IPS-18a (cell line): ENCODE measurements at regions not wholly inside any gene's neighbourhood (a gene's known extent, or its start where the extent isn't known, plus 50 kb on each side); places are given as distances from the start of the nearest gene placed in this dataset.
"Not testable (repeated sequence)": the region's sequence is repeated elsewhere in the genome, so short reads cannot be mapped to it uniquely, and the experiment has no call there.

Experiments
- H3K27ac ChIP-seq: one replicate; pipeline ENCODE4 v1.5.1; 2013; ENCODE audit warnings: low read length
- H3K27me3 ChIP-seq: one replicate; pipeline ENCODE4 v1.6.1; 2013; ENCODE audit warnings: mild to moderate bottlenecking, low read length; ENCODE audit not compliant: control insufficient read depth, insufficient read depth
- H3K36me3 ChIP-seq: one replicate; pipeline ENCODE4 v1.6.1; 2013; ENCODE audit warnings: low read depth, low read length; ENCODE audit not compliant: control insufficient read depth
- H3K4me1 ChIP-seq: one replicate; pipeline ENCODE4 v1.6.1; 2013; ENCODE audit warnings: low read depth, low read length; ENCODE audit not compliant: control insufficient read depth
- H3K4me3 ChIP-seq: one replicate; pipeline ENCODE4 v1.5.1; 2013; ENCODE audit warnings: low read length
- H3K9ac ChIP-seq: one replicate; pipeline ENCODE4 v1.6.1; 2013; ENCODE audit warnings: mild to moderate bottlenecking, low read length, moderate library complexity
- H3K9me3 ChIP-seq: one replicate; pipeline ENCODE4 v1.6.1; 2013; ENCODE audit warnings: low read depth, low read length; ENCODE audit not compliant: control insufficient read depth

DNA sequence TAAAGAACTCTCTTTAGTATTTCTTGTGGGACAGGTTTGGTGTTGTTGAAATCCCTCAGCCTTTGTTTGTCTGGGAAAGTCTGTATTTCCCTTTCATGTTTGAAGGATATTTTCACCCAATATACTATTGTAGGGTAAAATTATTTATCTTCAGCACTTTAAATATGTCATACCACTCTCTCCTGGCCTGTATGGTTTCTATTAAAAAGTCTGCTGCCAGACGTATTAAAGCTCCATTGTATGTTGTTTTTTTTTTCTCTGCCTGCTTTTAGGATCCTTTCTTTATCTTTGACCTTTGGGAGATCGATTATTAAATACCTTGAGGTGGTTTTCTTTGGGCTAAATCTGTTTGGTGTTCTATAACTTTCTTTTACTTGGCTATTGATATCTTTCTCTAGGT is 119.0 kb upstream of the TBC1D5 start:
- H3K9ac ChIP-seq = peak overlapping the region; percentile 56
- no peaks in the 10 kb centered on the region for H3K4me1 ChIP-seq
- no peaks in the 10 kb centered on the region for H3K27me3 ChIP-seq
- no peaks in the 10 kb centered on the region for H3K36me3 ChIP-seq
- peak overlapping the region; percentile 66 for H3K4me3 ChIP-seq
- peaks cover 4% of the 10 kb centered on the region for H3K9me3 ChIP-seq
- H3K27ac ChIP-seq = no peak overlapping the region

- peak overlapping the region; percentile 39 for H3K4me3 ChIP-seq
- H3K9me3 ChIP-seq, H3K27ac ChIP-seq, H3K4me1 ChIP-seq, H3K27me3 ChIP-seq, H3K36me3 ChIP-seq: not testable (repeated sequence)
- H3K9ac ChIP-seq = peak overlapping the region; percentile 56
Measured at GRCh38 chr3:17860840-17861471, 118.5 kb upstream of the TBC1D5 start.

- no peaks in the 10 kb centered on the region for H3K36me3 ChIP-seq
- no peak overlapping the region for H3K27ac ChIP-seq
- H3K9ac ChIP-seq = no peak overlapping the region
- H3K9me3 ChIP-seq = peaks cover 9% of the 10 kb centered on the region
- no peaks in the 10 kb centered on the region for H3K27me3 ChIP-seq
- no peaks in the 10 kb centered on the region for H3K4me1 ChIP-seq
- H3K4me3 ChIP-seq = no peak overlapping the region
Measured at GRCh38 chr3:17852217-17852616, 109.8 kb upstream of the TBC1D5 start.

GRCh38 chr3:17850448-17850847 is 108.0 kb upstream of the TBC1D5 start:
- no peak overlapping the region for H3K27ac ChIP-seq
- H3K36me3 ChIP-seq = no peaks in the 10 kb centered on the region
- no peaks in the 10 kb centered on the region for H3K27me3 ChIP-seq

DNA sequence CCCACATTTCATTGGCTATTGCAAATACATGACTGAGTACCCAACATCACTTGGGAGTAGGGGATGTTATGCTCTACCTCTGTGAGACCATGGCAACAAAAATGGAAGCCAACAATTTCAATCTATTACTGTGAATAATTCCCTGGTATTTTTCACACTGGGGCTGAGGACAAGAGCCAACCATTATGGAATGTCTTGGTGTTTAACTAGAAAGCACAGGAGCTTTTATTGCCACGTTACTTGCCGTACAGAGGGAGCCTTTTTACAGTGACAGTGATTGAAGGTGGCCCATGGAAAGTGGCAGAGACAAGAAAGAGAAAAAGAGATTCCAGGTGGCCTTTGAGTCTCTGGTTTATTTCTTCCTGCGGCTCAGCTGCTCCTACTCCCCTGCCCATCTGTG is 105.7 kb upstream of the TBC1D5 start:
- Histone ChIP-seq H3K27me3 (no peaks in the 10 kb centered on the region), H3K9ac (no peak overlapping the region)

More at GRCh38 chr3:17850448-17850847, 108.0 kb upstream of the TBC1D5 start:
- no peaks in the 10 kb centered on the region for H3K4me1 ChIP-seq
- H3K9me3 ChIP-seq = peaks cover 2% of the 10 kb centered on the region
- H3K4me3 ChIP-seq = no peak overlapping the region
- no peak overlapping the region for H3K9ac ChIP-seq

GRCh38 chr3:17847156-17847555 is 104.7 kb upstream of the TBC1D5 start:
- Histone ChIP-seq H3K4me3 (no peak overlapping the region), H3K4me1 (no peaks in the 10 kb centered on the region), H3K9me3 (no peaks in the 10 kb centered on the region), H3K36me3 (no peaks in the 10 kb centered on the region), H3K9ac (no peak overlapping the region), H3K27ac (no peak overlapping the region), H3K27me3 (no peaks in the 10 kb centered on the region)

More for the DNA sequence above, 105.7 kb upstream of the TBC1D5 start:
- no peak overlapping the region for H3K4me3 ChIP-seq
- no peaks in the 10 kb centered on the region for H3K4me1 ChIP-seq
- H3K36me3 ChIP-seq = no peaks in the 10 kb centered on the region
- no peak overlapping the region for H3K27ac ChIP-seq
- no peaks in the 10 kb centered on the region for H3K9me3 ChIP-seq

DNA sequence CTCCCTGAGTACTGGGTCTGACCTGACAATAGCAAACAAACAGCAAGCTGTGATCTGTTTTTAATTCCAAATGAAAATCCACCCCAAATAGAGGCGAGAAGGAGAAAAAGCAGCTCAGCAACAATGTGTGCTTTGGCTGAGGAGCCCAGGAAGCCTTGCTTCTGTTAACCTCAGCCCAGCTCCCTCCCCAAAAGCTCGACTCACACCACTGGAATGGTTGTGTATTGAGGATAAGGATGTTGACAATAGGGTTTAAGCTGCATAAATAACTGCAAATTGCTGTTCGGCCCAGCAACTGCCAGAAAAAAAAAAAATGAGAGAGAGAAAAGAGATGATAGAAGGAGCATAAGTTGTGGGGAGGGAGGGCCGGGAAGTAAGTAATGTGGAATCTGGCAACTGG is 104.0 kb upstream of the TBC1D5 start:
- no peaks in the 10 kb centered on the region for H3K4me1 ChIP-seq
- H3K4me3 ChIP-seq = no peak overlapping the region
- no peaks in the 10 kb centered on the region for H3K9me3 ChIP-seq

DNA sequence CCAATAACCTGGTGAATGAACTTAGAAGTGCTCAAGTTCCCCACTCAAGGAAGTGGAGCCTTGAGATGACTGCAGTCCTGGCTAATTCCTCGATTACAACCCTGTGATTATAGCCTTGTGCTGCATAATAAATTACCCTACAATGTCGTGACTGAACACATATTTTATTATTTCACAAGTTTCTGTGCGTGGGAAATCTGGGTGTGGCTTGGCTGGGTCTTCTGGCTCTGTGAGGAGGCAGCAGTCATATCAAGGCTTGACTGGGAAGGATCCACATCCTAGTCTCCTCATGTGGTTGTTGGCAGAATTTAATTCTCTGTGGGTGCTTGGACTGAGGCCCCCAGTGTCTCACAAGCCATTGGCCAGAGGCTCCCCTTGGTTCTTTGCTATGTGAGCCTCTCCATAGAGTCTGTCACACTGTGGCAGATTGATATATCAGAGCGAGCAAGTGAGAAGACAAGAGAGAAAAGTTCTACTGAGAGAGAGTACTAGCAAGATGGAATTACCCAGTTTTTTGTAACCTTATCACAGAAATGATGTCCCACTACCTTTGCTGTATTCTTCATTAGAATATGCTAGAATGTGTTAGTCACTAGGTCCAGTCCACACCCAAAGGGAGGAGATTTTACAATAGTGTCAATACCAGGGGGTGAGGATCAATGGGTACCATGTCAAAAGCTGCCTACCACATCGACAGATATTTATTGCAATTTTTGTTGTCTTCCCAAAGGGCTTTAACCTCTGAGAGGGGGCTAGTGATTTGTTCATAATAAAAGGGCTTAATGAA is 102.8 kb upstream of the TBC1D5 start:
- H3K27ac ChIP-seq = no peak overlapping the region
- H3K4me1 ChIP-seq = no peaks in the 10 kb centered on the region
- H3K9me3 ChIP-seq = no peaks in the 10 kb centered on the region
- H3K4me3 ChIP-seq = no peak overlapping the region
- no peak overlapping the region for H3K9ac ChIP-seq
- H3K36me3 ChIP-seq = no peaks in the 10 kb centered on the region
- no peaks in the 10 kb centered on the region for H3K27me3 ChIP-seq

More for the DNA sequence above, 104.0 kb upstream of the TBC1D5 start:
- H3K36me3 ChIP-seq = no peaks in the 10 kb centered on the region
- H3K27me3 ChIP-seq = no peaks in the 10 kb centered on the region
- no peak overlapping the region for H3K27ac ChIP-seq
- no peak overlapping the region for H3K9ac ChIP-seq

GRCh38 chr3:17844236-17844635 is 101.8 kb upstream of the TBC1D5 start:
- H3K36me3 ChIP-seq = no peaks in the 10 kb centered on the region
- no peaks in the 10 kb centered on the region for H3K9me3 ChIP-seq
- no peak overlapping the region for H3K27ac ChIP-seq
- H3K4me1 ChIP-seq = no peaks in the 10 kb centered on the region
- no peak overlapping the region for H3K9ac ChIP-seq
- no peaks in the 10 kb centered on the region for H3K27me3 ChIP-seq
- no peak overlapping the region for H3K4me3 ChIP-seq

DNA sequence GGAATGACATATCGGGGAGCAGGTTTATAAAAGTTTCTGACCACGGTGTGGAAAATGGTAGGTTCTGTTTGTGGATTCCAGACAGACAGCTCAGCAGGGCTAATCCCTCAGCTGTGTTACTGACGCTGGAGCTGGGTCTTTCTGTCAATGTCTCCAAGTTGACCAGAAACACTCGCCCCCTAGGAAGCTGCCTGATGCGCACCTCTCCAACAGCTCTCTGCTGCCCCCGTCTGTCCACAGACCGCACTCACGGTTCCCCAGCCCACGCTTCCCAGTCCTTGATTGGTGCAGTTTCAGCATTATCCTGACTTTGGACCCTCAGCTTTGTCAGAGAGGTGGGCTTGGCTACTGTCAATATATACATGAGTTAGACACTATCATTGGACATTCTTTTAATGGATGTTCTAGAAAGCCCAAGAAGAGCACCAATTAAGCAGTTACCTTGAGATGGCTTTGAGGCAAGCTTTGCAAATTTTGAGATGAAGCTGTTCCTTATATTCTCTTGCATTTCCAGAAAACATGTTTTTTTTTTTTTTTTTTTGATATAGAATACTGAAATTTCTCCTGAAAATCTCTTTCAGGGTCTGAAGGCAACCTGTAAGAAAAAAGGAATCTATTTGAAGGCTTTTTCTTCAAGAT is 98.9 kb upstream of the TBC1D5 start:
- no peaks in the 10 kb centered on the region for H3K9me3 ChIP-seq
- H3K27me3 ChIP-seq = no peaks in the 10 kb centered on the region
- no peak overlapping the region for H3K9ac ChIP-seq
- H3K36me3 ChIP-seq = no peaks in the 10 kb centered on the region
- no peak overlapping the region for H3K4me3 ChIP-seq
- H3K4me1 ChIP-seq = peaks cover 2% of the 10 kb centered on the region
- no peak overlapping the region for H3K27ac ChIP-seq

DNA sequence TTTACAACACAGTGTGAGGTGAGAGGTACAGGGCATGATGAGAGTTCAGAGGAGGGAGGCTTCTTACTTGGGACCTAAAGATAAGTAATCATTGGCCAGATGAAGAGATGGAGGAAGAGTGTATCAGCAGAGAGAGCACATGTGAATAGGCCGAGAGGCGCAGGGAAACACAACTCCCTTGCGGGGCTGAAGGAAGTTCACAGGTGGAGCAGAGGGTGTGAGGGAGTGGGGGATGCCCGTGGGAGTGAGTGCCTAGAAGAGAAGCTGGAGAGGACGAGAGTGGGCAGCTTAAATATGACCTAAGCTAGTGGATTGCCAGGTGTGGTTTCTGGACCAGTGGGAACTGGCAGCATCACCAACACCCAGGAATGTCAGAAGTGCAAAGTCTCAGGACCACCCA is 98.2 kb upstream of the TBC1D5 start:
- Histone ChIP-seq H3K4me1 (peaks cover 2% of the 10 kb centered on the region), H3K9me3 (no peaks in the 10 kb centered on the region), H3K4me3 (no peak overlapping the region), H3K27ac (no peak overlapping the region), H3K27me3 (no peaks in the 10 kb centered on the region), H3K9ac (no peak overlapping the region), H3K36me3 (no peaks in the 10 kb centered on the region)
